ENCODE measurements at regions not wholly inside any gene's neighbourhood (a gene's known extent, or its start where the extent isn't known, plus 50 kb on each side); places are given as distances from the start of the nearest gene placed in this dataset.

DNA sequence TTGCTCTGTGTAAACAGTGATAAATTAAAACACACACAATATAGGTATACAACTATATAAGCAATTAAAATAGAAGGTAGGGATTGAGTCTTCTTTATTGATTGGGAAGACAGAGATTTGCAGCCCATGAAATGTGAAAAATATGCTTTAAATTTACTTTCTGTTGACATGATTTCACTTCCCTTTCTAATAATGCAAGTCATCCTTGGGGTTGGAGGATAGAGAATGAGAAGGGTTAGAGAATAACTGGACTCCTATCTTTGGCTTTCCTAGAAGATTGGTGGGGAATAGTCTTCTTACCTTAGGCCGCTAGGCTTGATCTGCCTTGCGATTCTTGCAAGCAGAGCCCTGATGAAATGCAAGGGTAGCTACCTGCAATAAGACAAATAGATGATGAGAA is 339.8 kb downstream of the NYAP2 start:
- Histone ChIP-seq H3K36me3 (replicated peaks in 1 of 2; ENCODE audit: control insufficient read depth in 1 of 2, insufficient read depth in 2 of 2, low read length in 2 of 2) (no peaks in the 10 kb centered on the region), H3K9ac (ENCODE audit: insufficient read depth, low read depth, low read length) (no peak overlapping the region), H3K4me3 (replicated peaks in 1 of 3; ENCODE audit: insufficient read depth in 1 of 3, low read depth in 2 of 3, low read length in 3 of 3) (no peak overlapping the region), H3K4me2 (ENCODE audit: low read depth, low read length) (no peak overlapping the region), H3K4me1 (ENCODE audit: insufficient read depth, low read length) (no peaks in the 10 kb centered on the region), H2AFZ (ENCODE audit: low read length) (no peak overlapping the region), H3K9me3 (ENCODE audit: low read length) (no peaks in the 10 kb centered on the region), H3K27ac (ENCODE audit: extremely low read length, insufficient read depth, low read length) (no peak overlapping the region), H3K79me2 (ENCODE audit: insufficient read depth, low read length) (no peaks in the 10 kb centered on the region), H3K27me3 (ENCODE audit: control insufficient read depth in 1 of 2, insufficient read depth in 2 of 2, low read length in 2 of 2) (0 out of 5 replicates have a peak, but pooled peaks cover 0 to 3% of the 10 kb centered on the region in 2 experiments), H4K20me1 (ENCODE audit: insufficient read depth, low read length) (no peaks in the 10 kb centered on the region)
- BruUV-seq (replicated peaks), result no TSS peak
- in situ Hi-C loops (cut with HindIII; ENCODE audit: extremely low pct_ligation_motif_present, low pct_unique_long_range_greater_than_20kb), result no loop called here
- ChIA-PET CTCF (ENCODE audit: low intra/inter-chr PET ratio, low total read pairs) (no interaction called here), POLR2A (no interaction called here)
- TF ChIP-seq ZNF496 (CRISPR knock-in tag; IDR thresholded peaks at IDR 0.05; ENCODE audit: insufficient replicate concordance) (no peak), NFE2L2 (IDR thresholded peaks at IDR 0.05; ENCODE audit: low read length) (peak; percentile 84)
- DNase-seq (ENCODE audit: low spot score) (no peak), ATAC-seq (no peak), FAIRE-seq (no peak)
- 28% methylated on average over 2 of the region's 2 CpGs for WGBS (ENCODE audit: low lambda C conversion rate)
- intact Hi-C loops (cut with micrococcal nuclease; ENCODE audit: unreplicated experiment), result no loop called here

DNA sequence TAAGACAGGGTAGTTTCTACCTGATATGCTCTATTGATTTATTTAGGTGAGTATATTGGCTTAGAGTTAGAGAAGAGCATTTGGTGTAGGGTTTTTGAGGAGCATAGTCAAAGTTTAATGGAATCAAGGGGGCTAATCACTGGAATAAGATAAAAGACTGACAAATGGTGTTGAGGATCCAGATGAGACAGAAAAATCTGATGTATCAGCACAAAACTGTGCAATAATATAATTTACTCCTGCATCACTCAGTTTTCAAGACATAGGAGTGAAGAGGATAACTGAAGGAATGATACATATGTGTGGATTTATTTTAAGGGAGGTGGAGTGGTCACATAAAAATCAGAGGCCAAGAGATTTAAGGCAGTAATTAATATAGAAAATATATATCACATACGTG is 339.2 kb downstream of the NYAP2 start:
- intact Hi-C loops (cut with micrococcal nuclease; ENCODE audit: unreplicated experiment), result no loop called here
- CTCF ChIA-PET (ENCODE audit: low intra/inter-chr PET ratio, low total read pairs), result no interaction called here

More for the DNA sequence above, 339.2 kb downstream of the NYAP2 start:
- Histone ChIP-seq H3K9ac (ENCODE audit: insufficient read depth, low read depth, low read length) (no peak overlapping the region), H3K27me3 (ENCODE audit: control insufficient read depth in 1 of 2, insufficient read depth in 2 of 2, low read length in 2 of 2) (0 out of 5 replicates have a peak, but pooled peaks cover 0 to 3% of the 10 kb centered on the region in 2 experiments), H3K4me2 (ENCODE audit: low read depth, low read length) (no peak overlapping the region), H3K79me2 (ENCODE audit: insufficient read depth, low read length) (no peaks in the 10 kb centered on the region), H2AFZ (ENCODE audit: low read length) (no peak overlapping the region), H4K20me1 (ENCODE audit: insufficient read depth, low read length) (no peaks in the 10 kb centered on the region), H3K36me3 (replicated peaks in 1 of 2; ENCODE audit: control insufficient read depth in 1 of 2, insufficient read depth in 2 of 2, low read length in 2 of 2) (no peaks in the 10 kb centered on the region), H3K4me3 (replicated peaks in 1 of 3; ENCODE audit: insufficient read depth in 1 of 3, low read depth in 2 of 3, low read length in 3 of 3) (no peak overlapping the region), H3K27ac (ENCODE audit: extremely low read length, insufficient read depth, low read length) (no peak overlapping the region), H3K4me1 (ENCODE audit: insufficient read depth, low read length) (no peaks in the 10 kb centered on the region), H3K9me3 (ENCODE audit: low read length) (no peaks in the 10 kb centered on the region)
- in situ Hi-C loops (cut with HindIII; ENCODE audit: extremely low pct_ligation_motif_present, low pct_unique_long_range_greater_than_20kb), result no loop called here
- WGBS (ENCODE audit: low lambda C conversion rate), result 5% methylated on average over 1 of the region's 1 CpG
- FAIRE-seq (no peak), DNase-seq (ENCODE audit: low spot score) (no peak), ATAC-seq (no peak)
- POLR2A ChIA-PET, result no interaction called here
- no TSS peak for BruUV-seq (replicated peaks)
- peak; percentile 89 for TF ChIP-seq MAFF (IDR thresholded peaks at IDR 0.05; ENCODE audit: low read depth, low read length)
- TF ChIP-seq ZSCAN30 (CRISPR knock-in tag; IDR thresholded peaks at IDR 0.05), result no peak
- peak; percentile 85 to 92 for TF ChIP-seq MAFK (conservative IDR thresholded peaks at IDR 0.05 in 1 of 2, IDR thresholded peaks at IDR 0.05 in 1 of 2; ENCODE audit: low read length in 2 of 2)
